H9 (cell line): ENCODE measurements at regions not wholly inside any gene's neighbourhood (a gene's known extent, or its start where the extent isn't known, plus 50 kb on each side); places are given as distances from the start of the nearest gene placed in this dataset.

Experiments
- DNase-seq: peaks from one replicate; pipeline ENCODE4 v3.0.0-alpha.2; 2017
- H2AFZ ChIP-seq: one replicate; pipeline ENCODE4 v1.6.1; 2013; ENCODE audit warnings: mild to moderate bottlenecking, low read length, control low read depth, moderate library complexity
- H2AK5ac ChIP-seq: 2 replicates; pipeline ENCODE4 v1.6.1; 2013; ENCODE audit warnings: low read length, control low read depth, mixed read lengths; ENCODE audit not compliant: insufficient read length
- H2BK120ac ChIP-seq: one replicate; pipeline ENCODE4 v1.6.1; 2013; ENCODE audit warnings: low read depth, mild to moderate bottlenecking, low read length, control low read depth, inconsistent platforms; ENCODE audit not compliant: poor library complexity, severe bottlenecking
- H2BK12ac ChIP-seq: 2 replicates; pipeline ENCODE4 v1.6.1; 2013; ENCODE audit warnings: low read length, control low read depth, mixed read lengths, low read depth; ENCODE audit not compliant: insufficient read length
- H2BK15ac ChIP-seq: 2 replicates; pipeline ENCODE4 v1.6.1; 2013; ENCODE audit warnings: low read depth, low read length, control low read depth
- H2BK20ac ChIP-seq: one replicate; pipeline ENCODE4 v1.6.1; 2013; ENCODE audit warnings: low read depth, mild to moderate bottlenecking, low read length, control low read depth, inconsistent platforms; ENCODE audit not compliant: poor library complexity, severe bottlenecking
- H2BK5ac ChIP-seq: 2 replicates; pipeline ENCODE4 v1.6.1; 2013; ENCODE audit warnings: low read length, control low read depth, mixed read lengths; ENCODE audit not compliant: insufficient read length
- H3K14ac ChIP-seq: 2 replicates; pipeline ENCODE4 v1.6.1; 2013; ENCODE audit warnings: low read length, control low read depth; ENCODE audit not compliant: insufficient read depth
- H3K18ac ChIP-seq: 2 replicates; pipeline ENCODE4 v1.6.1; 2013; ENCODE audit warnings: low read depth, mild to moderate bottlenecking, mixed read lengths, low read length, control low read depth; ENCODE audit not compliant: insufficient read length
- H3K23ac ChIP-seq: 2 replicates; pipeline ENCODE4 v1.6.1; 2013; ENCODE audit warnings: low read length, control low read depth, mixed read lengths, low read depth; ENCODE audit not compliant: insufficient read length
- H3K23me2 ChIP-seq: 2 replicates; pipeline ENCODE4 v1.6.1; 2013; ENCODE audit warnings: low read depth, mild to moderate bottlenecking, mixed read lengths, low read length, control low read depth; ENCODE audit not compliant: insufficient read length, poor library complexity, severe bottlenecking
- H3K27ac ChIP-seq: 2 replicates; pipeline ENCODE4 v1.5.1; 2013; ENCODE audit warnings: low read length, control low read depth, mixed read lengths, low read depth; ENCODE audit not compliant: insufficient read length
- H3K27me3 ChIP-seq: 2 replicates; pipeline ENCODE4 v1.6.1; 2013; ENCODE audit warnings: low read length, control low read depth, inconsistent platforms; ENCODE audit not compliant: insufficient read depth
- H3K4ac ChIP-seq: 2 replicates; pipeline ENCODE4 v1.6.1; 2013; ENCODE audit warnings: low read depth, mild to moderate bottlenecking, control low read depth, inconsistent platforms, low read length, moderate library complexity
- H3K4me1 ChIP-seq: 2 replicates; pipeline ENCODE4 v1.6.1; 2013; ENCODE audit warnings: low read length, control low read depth, inconsistent platforms; ENCODE audit not compliant: insufficient read depth
- H3K4me2 ChIP-seq: 2 replicates; pipeline ENCODE4 v1.6.1; 2013; ENCODE audit warnings: low read length, control low read depth, mixed read lengths; ENCODE audit not compliant: insufficient read length, insufficient read depth
- H3K56ac ChIP-seq: 2 replicates; pipeline ENCODE4 v1.6.1; 2013; ENCODE audit warnings: low read depth, mild to moderate bottlenecking, mixed read lengths, low read length, control low read depth; ENCODE audit not compliant: insufficient read length
- H3K79me1 ChIP-seq: 2 replicates; pipeline ENCODE4 v1.6.1; 2013; ENCODE audit warnings: low read depth, mild to moderate bottlenecking, moderate library complexity, low read length, control low read depth, inconsistent platforms; ENCODE audit not compliant: insufficient read depth, poor library complexity, severe bottlenecking
- H3K79me2 ChIP-seq: 2 replicates; pipeline ENCODE4 v1.6.1; 2013; ENCODE audit warnings: low read length, control low read depth, inconsistent platforms; ENCODE audit not compliant: insufficient read depth
- H3K9ac ChIP-seq: 2 replicates; pipeline ENCODE4 v1.6.1; 2013; ENCODE audit warnings: low read length, control low read depth, mixed read lengths; ENCODE audit not compliant: insufficient read length; ENCODE audit errors: extremely low read depth
- H3K9me3 ChIP-seq: one replicate; pipeline ENCODE4 v1.6.1; 2013; ENCODE audit warnings: low read depth, low read length, inconsistent platforms; ENCODE audit not compliant: control insufficient read depth
- H3T11ph ChIP-seq: one replicate; pipeline ENCODE4 v1.6.1; 2013; ENCODE audit warnings: mild to moderate bottlenecking, low read length, control low read depth, inconsistent platforms
- H4K20me1 ChIP-seq: one replicate; pipeline ENCODE4 v1.6.1; 2013; ENCODE audit not compliant: control insufficient read depth, insufficient read length, insufficient read depth
- H4K5ac ChIP-seq: 2 replicates; pipeline ENCODE4 v1.6.1; 2013; ENCODE audit warnings: low read depth, mild to moderate bottlenecking, mixed read lengths, low read length, control low read depth; ENCODE audit not compliant: insufficient read length
- H4K8ac ChIP-seq: replicated peaks from 2 replicates; pipeline ENCODE4 v1.6.1; 2013; ENCODE audit warnings: low read length, control low read depth, mixed read lengths, low read depth; ENCODE audit not compliant: insufficient read length
- H4K91ac ChIP-seq: 2 replicates; pipeline ENCODE4 v1.6.1; 2013; ENCODE audit warnings: low read depth, mild to moderate bottlenecking, moderate library complexity, mixed read lengths, low read length, control low read depth; ENCODE audit not compliant: insufficient read length
- H3K27ac Mint-ChIP-seq, 3 experiments: 2 replicates in 2 of 3; 3 replicates in 1 of 3; pipeline ENCODE4 v1.8.0; 2020 to 2021; ENCODE audit warnings: mixed read lengths in 3 of 3, mild to moderate bottlenecking in 1 of 3, moderate library complexity in 1 of 3
- H3K27me3 Mint-ChIP-seq: 2 replicates; pipeline ENCODE4 v1.8.0; 2021; ENCODE audit warnings: low read depth, mild to moderate bottlenecking, moderate library complexity, mixed read lengths
- H3K36me3 Mint-ChIP-seq, 3 experiments: 2 replicates in 2 of 3; 3 replicates in 1 of 3; pipeline ENCODE4 v1.8.0; 2020 to 2021; ENCODE audit warnings: low read depth in 3 of 3, mixed read lengths in 3 of 3; ENCODE audit not compliant: insufficient read depth in 1 of 3
- H3K4me1 Mint-ChIP-seq, 2 experiments: 2 replicates each; pipeline ENCODE4 v1.8.0; 2020; ENCODE audit warnings: mixed read lengths in 2 of 2
- H3K4me3 Mint-ChIP-seq, 2 experiments: 2 replicates in 1 of 2; 3 replicates in 1 of 2; pipeline ENCODE4 v1.8.0; 2020 to 2021; ENCODE audit warnings: mild to moderate bottlenecking in 2 of 2, mixed read lengths in 2 of 2, moderate library complexity in 1 of 2
- H3K9me3 Mint-ChIP-seq, 2 experiments: 2 replicates in 1 of 2; 3 replicates in 1 of 2; pipeline ENCODE4 v1.8.0; 2020; ENCODE audit warnings: mild to moderate bottlenecking in 2 of 2, mixed read lengths in 2 of 2, moderate library complexity in 1 of 2
- CTCF ChIP-seq: fragments of 200-600 bp; sonication (generic); conservative IDR thresholded peaks from 3 replicates; pipeline ENCODE4 v1.8.0; 2021; ENCODE audit warnings: antibody characterized with exemption, mild to moderate bottlenecking
- WGBS: extraction: QIAGEN DNeasy Blood & Tissue Kit; methylation state at CpG from one replicate; pipeline ENCODE4 v1.1.7; 2013; ENCODE audit warnings: missing lambda C conversion rate, low lambda C conversion rate, mixed read lengths; ENCODE audit not compliant: insufficient read length; ENCODE audit errors: extremely low coverage; 5-methylcytosine and 5-hydroxymethylcytosine counted together

GRCh38 chr2:238727585-238728329, 120.1 kb upstream of the TWIST2 start:
- Histone ChIP-seq H3K4ac (no peak overlapping the region), H4K20me1 (no peaks in the 10 kb centered on the region), H3K14ac (no peak overlapping the region), H2BK15ac (no peak overlapping the region), H3K4me1 (no peaks in the 10 kb centered on the region), H2BK120ac (no peak overlapping the region), H2AFZ (no peak overlapping the region), H4K91ac (no peak overlapping the region), H3K27me3 (no peaks in the 10 kb centered on the region), H3K79me1 (no peaks in the 10 kb centered on the region), H3K4me2 (no peak overlapping the region), H2BK5ac (no peak overlapping the region), H4K8ac (no peak overlapping the region), H3K9ac (no peak overlapping the region), H3K56ac (no peak overlapping the region), H4K5ac (no peak overlapping the region), H2BK20ac (no peak overlapping the region), H3K9me3 (no peaks in the 10 kb centered on the region), H3K18ac (no peak overlapping the region), H2BK12ac (no peak overlapping the region), H3K23me2 (no peaks in the 10 kb centered on the region), H3K79me2 (no peaks in the 10 kb centered on the region), H3T11ph (no peak overlapping the region), H3K23ac (no peak overlapping the region), H3K27ac (no peak overlapping the region), H2AK5ac (no peak overlapping the region)
- Mint-ChIP-seq H3K36me3 (no peaks in the 10 kb centered on the region), H3K27ac (peak overlapping the region in 1 of 3 experiments; percentile 25; a peak in 1 of 7 replicates), H3K4me1 (peaks cover 0 to 6% of the 10 kb centered on the region in 2 experiments; a peak in 2 of 4 replicates), H3K4me3 (no peak overlapping the region), H3K9me3 (peaks cover 2 to 3% of the 10 kb centered on the region in 2 experiments; a peak in 3 of 5 replicates), H3K27me3 (peaks cover 14% of the 10 kb centered on the region)
- no CpG with 5 or more reads among the region's 11 CpGs for WGBS
- DNase-seq, result no peak
- TF ChIP-seq CTCF, result no peak
